ENCODE measurements at regions not wholly inside any gene's neighbourhood (a gene's known extent, or its start where the extent isn't known, plus 50 kb on each side); places are given as distances from the start of the nearest gene placed in this dataset.
"Not testable (repeated sequence)": the region's sequence is repeated elsewhere in the genome, so short reads cannot be mapped to it uniquely, and the experiment has no call there.

DNA sequence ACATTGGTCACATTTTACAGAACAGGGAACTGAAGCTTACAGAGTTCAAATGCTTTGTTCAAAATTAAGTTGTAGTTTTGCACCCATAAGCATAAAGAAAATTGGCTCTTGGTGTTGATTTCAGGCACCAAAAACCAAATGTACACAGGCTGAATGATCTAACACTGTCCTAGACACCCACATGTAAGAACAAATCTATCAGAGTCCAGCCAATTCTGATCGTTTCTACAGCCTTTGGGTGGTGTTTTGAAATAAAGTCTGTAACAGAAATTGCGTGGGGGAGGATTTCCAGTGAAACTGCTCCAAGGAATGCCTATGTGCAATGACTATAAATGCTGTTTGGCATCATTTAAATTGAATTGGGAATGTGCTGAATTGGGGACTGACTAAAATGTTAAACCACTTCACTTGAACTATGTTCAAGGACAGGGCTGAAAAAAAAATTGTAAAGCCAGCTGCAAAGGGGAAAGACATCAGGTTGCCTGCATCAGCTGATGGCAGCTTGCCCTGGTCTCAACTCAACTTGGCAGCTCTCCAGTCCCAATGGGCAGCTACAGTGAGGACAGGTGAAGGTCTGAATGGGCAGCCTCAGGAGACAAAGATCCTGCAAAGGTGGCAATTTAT lies 92.2 kb upstream of the TRPC7 start:
- no peak for DNase-seq (ENCODE audit: low read depth)
- H3K4me3 ChIP-seq (ENCODE audit: control insufficient read depth, low read depth, low read length): no peak overlapping the region
- TF ChIP-seq, protein P1, sequence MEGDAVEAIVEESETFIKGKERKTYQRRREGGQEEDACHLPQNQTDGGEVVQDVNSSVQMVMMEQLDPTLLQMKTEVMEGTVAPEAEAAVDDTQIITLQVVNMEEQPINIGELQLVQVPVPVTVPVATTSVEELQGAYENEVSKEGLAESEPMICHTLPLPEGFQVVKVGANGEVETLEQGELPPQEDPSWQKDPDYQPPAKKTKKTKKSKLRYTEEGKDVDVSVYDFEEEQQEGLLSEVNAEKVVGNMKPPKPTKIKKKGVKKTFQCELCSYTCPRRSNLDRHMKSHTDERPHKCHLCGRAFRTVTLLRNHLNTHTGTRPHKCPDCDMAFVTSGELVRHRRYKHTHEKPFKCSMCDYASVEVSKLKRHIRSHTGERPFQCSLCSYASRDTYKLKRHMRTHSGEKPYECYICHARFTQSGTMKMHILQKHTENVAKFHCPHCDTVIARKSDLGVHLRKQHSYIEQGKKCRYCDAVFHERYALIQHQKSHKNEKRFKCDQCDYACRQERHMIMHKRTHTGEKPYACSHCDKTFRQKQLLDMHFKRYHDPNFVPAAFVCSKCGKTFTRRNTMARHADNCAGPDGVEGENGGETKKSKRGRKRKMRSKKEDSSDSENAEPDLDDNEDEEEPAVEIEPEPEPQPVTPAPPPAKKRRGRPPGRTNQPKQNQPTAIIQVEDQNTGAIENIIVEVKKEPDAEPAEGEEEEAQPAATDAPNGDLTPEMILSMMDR (IDR thresholded peaks at IDR 0.05; ENCODE audit: control insufficient read depth, insufficient read depth, low read depth, low read length, missing control alignments): no peak

DNA sequence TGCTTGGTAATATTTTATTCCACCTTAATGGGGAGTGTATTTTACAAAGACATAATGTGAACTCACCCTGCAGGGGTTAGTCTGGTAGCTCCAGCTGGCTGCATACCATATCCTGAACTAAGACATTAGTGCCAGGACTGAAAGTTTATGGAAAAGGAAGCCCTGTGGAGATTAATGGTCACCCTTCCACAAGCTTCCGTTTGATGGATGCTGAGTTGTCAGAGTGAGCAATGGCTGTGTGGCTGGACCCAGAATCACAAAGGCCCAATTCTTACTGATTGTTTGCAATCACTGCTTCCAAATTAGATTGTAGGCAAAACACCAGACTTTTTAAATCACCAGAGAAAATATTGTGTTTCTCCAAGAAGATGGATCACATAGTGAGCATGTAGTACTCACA lies 90.1 kb upstream of the TRPC7 start:
- no peak overlapping the region for H3K4me3 ChIP-seq (ENCODE audit: control insufficient read depth, low read depth, low read length)
- TF ChIP-seq, protein P1 (IDR thresholded peaks at IDR 0.05; ENCODE audit: control insufficient read depth, insufficient read depth, low read depth, low read length, missing control alignments): no peak
- no peak for DNase-seq (ENCODE audit: low read depth)

- DNase-seq (ENCODE audit: low read depth): no peak
- H3K4me3 ChIP-seq (ENCODE audit: control insufficient read depth, low read depth, low read length): no peak overlapping the region
- TF ChIP-seq, protein P1 (IDR thresholded peaks at IDR 0.05; ENCODE audit: control insufficient read depth, insufficient read depth, low read depth, low read length, missing control alignments): no peak
These were observed 88.8 kb upstream of the TRPC7 start for GRCh38 chr5:136453986-136454758.

DNA sequence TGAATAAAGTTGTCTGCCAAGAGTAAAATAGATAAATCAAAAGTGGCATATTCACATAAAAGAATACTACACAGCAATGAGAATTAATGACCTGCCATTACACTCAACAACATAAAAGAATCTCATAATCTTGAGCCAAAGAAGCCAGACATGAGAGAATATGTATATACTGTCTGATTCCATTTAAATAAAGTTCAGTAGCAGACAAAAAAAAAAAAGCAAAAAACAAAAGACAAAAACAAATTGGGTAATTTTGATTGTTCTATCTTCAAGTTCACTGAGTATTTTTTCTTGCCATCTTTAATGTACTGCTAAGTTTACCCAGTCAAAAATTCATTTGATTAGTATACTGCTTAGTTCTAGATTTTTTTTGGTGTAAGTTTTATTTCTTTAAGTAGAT lies 87.9 kb upstream of the TRPC7 start:
- TF ChIP-seq, protein P1 (IDR thresholded peaks at IDR 0.05; ENCODE audit: control insufficient read depth, insufficient read depth, low read depth, low read length, missing control alignments): no peak
- no peak overlapping the region for H3K4me3 ChIP-seq (ENCODE audit: control insufficient read depth, low read depth, low read length)
- no peak for DNase-seq (ENCODE audit: low read depth)

GRCh38 chr5:136447576-136447975 lies 82.2 kb upstream of the TRPC7 start:
- H3K4me3 ChIP-seq (ENCODE audit: control insufficient read depth, low read depth, low read length): not testable (repeated sequence)

DNA sequence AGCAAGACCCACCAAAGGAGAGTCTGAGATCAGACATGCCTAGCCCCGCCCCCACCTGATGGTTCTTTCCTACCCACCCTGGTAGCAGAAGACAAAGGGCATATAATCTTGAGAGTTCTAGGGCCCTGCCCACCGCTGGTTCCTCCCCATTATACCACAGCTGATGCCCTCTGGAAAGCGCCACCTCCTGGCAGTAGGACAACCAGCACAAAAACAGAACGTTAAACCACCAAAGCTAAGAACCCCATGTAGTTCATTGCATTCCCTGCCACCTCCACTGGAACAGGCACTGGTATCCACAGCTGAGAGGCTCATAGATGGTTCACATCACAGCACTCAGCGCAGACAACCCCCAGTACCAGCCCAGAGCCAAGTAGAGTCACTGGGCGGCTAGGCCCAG lies 81.2 kb upstream of the TRPC7 start:
- TF ChIP-seq, protein P1 (IDR thresholded peaks at IDR 0.05; ENCODE audit: control insufficient read depth, insufficient read depth, low read depth, low read length, missing control alignments): no peak
- no peak for DNase-seq (ENCODE audit: low read depth)
- no peak overlapping the region for H3K4me3 ChIP-seq (ENCODE audit: control insufficient read depth, low read depth, low read length)

More at GRCh38 chr5:136447576-136447975, 82.2 kb upstream of the TRPC7 start:
- DNase-seq (ENCODE audit: low read depth): not testable (repeated sequence)

- H3K4me3 ChIP-seq (ENCODE audit: control insufficient read depth, low read depth, low read length): not testable (repeated sequence)
These were observed 78.8 kb upstream of the TRPC7 start for GRCh38 chr5:136444099-136444498.

More at GRCh38 chr5:136444099-136444498, 78.8 kb upstream of the TRPC7 start:
- not testable (repeated sequence) for DNase-seq (ENCODE audit: low read depth)
